Caki2 (cell line): ENCODE measurements at regions not wholly inside any gene's neighbourhood (a gene's known extent, or its start where the extent isn't known, plus 50 kb on each side); places are given as distances from the start of the nearest gene placed in this dataset.

ENCODE experiments used
- DNase-seq: peaks from one replicate; pipeline ENCODE4 v3.0.0-alpha.2; 2015; ENCODE audit warnings: low read depth
- in situ Hi-C: cut with HindIII; loops from 2 replicates; pipeline ENCODE4 v1.10.0; 2016; ENCODE audit warnings: low sequenced_read_pairs, low pct_unique_long_range_greater_than_20kb, mixed read lengths

DNA sequence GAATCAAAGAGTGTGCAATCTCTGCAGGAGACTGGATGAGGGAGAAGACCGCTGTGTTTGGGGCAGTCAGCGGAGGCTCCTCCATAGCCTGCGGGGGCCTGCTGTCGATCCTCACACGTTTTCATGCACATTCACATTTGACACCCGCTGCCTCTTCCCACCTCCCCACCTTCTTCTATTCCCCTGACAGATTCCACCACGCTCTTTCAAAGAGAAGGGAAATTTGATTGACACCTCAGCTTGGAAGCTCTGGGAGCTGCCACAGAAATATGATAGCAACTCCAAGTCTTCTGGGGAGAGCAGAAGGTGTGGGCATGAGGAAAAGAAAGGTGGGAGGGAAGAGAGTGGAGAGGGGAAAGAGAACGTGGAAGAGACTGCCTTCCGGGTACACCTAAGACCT lies 87.5 kb downstream of the BOD1L2 start:
- no peak for DNase-seq
- in situ Hi-C loops = no loop called here

DNA sequence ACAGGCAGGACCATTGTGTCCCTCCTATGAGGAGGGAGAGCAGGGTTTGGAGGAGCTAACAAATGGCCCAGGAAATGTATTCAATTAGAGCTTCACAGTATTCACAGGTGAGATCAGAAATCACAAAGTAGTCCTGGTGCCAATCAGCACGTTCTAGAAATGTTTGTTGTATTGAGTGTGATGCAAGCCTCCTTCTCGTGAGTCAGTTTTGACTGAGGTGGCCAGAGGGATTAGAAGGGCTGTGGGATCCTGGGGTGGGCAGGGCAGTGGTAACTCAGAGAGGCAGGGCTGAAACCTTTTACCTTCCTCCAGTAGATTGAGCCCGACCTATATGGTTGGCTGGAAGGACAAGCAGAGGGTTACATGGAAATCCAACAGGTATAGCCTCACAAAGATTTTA lies 95.0 kb downstream of the BOD1L2 start:
- in situ Hi-C loops = no loop called here
- DNase-seq = no peak

DNA sequence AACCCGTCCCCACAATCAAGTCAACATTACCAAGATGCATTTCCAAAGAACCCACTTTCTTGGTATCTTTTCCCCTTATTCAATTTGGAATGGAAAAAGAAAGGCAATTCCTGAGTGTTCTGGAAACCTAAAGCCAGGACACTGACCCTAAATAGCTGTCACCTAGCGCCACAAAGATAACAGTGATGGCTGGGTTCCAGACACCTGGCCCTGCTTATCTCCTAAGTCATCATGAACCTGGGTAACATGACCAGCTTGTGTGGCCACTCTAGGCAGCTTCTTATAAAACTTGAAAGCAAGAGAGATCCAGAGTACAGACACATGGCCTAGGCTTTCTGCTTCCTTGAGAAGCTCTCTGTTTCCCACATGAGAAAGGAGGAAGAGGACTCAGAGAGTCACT lies 95.4 kb downstream of the BOD1L2 start:
- in situ Hi-C loops = no loop called here
- DNase-seq = no peak

DNA sequence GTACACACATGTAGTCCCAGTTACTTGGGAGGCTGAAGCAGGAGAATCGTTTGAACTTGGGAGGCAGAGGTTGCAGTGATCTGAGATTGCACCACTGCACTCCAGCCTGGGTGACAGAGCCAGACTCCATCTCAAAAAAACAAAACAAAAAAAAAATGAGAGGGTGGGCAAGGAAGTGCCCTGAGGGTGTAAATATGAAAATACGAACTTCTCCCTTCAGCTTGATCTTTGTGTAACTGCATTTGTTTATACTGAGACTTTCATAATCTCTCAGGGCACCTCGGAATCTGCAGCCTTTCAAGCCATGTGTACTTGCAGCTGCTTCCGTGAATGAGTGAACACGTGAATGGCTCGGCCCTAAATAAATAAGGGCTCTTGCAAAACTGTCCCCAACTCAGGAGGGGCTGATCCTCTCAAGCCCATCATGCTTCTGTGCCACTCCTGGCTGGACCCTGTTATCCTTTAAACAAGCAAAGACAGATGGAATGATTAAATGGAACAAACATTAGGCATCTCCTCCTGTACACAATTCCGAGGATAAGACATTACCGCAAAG lies 96.8 kb downstream of the BOD1L2 start:
- in situ Hi-C loops = no loop called here
- no peak for DNase-seq

DNA sequence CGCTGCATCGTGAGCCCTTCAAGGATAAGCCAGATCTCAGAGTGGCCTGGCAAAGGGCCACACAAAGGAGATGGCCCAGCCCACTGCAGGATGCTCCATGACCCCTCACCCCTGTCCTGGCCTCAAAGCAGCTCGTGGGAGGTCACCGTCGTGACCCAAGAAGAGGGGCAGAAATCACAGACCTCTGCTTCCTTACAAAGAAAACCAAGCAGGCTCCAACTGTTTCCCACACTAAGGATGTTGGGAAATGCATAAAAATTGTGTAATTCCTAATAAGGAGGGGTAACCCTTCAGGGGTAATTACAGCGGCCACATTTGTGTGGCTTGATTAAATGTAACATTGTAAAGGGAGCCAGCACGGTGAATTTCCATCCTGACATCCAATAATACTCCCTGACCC lies 102.3 kb downstream of the BOD1L2 start:
- DNase-seq = no peak
- in situ Hi-C loops = no loop called here

DNA sequence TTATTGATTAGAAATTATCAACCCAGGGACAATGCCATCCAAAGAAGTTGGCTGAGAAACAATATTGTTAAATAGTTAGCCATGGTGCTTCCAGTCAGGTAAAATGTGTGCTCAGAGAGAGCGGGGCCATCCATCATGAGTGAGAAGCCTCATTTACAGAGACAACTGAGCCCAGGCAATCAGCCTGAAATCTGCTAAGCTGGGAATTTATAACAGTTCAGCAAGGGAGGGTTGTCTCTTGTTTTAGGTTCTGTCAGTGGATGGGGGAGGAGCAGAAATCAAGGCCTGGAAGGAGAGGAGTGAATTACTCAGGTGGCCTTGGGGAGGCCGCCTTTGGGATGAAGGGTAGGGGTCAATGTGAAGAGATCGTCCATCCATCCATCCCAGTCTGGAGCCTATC lies 102.5 kb upstream of the ST8SIA3 start:
- in situ Hi-C loops = no loop called here
- no peak for DNase-seq

DNA sequence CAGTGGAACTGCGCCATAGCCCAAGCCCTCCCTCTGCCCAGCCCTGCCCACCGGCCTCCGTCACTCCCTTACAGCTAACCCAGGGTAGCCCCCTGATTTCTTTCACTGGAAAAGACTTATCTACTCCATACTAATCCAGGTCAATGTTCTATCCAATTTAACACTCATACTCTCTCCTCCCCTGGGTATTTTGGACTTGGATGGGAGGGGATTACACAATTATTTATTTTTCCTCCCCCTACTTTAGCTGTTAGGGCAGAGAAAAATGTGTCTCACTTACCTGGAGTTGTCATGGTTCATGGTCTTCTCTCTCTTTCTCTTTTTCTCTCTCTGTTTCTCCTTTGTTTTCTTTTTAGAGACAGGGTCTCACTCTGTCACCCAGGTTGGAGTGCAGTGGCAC lies 100.6 kb upstream of the ST8SIA3 start:
- no peak for DNase-seq
- in situ Hi-C loops = no loop called here

DNA sequence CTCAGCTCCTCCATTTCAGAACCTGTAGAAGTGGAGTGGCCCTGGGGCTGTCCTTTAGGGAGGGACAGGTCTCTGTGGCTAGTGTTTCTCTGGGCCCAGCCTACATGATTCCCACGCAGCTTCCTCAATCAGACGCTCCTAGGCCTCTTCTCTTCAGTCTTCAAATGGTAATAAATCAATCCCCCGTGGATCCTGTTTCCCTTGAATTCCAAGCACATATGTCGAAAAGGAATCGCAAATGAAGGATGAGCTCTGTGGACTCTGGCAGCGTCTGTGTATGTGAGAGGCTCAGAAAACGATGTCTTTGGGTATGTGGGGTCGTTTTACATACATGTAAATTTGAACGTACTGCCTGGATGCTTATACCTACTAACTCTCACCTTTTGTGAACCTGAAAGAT lies 98.5 kb upstream of the ST8SIA3 start:
- in situ Hi-C loops = no loop called here
- no peak for DNase-seq

DNA sequence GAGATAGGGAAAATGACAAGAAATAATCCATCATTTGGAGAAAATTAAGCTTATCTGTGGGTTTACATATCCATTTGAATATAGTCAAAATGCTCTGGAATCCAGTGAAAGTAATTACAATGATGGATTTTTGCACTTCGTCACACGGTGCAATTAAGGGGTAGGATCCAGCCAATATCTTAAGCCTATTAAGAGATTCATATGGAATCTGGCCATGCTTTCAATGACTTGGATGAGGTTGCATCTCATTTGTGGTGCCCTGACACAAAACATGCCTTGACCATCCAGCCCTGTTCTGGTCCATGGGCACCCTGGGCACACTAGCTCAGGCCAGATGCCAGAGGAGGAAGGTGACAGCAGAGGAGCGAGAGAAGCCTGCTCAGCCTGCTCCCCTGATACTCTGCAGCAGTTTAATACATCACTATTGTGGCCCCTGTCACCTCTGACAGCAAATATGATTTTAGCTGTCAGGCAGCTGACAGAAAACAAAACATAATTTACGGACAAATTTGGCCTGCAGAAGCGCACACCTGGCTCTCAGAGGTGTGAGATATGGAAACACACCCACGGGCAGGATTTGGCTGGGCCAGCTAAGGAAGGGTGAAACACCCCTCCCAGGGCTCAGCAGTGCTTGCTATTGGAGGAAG lies 94.1 kb upstream of the ST8SIA3 start:
- in situ Hi-C loops = no loop called here
- no peak for DNase-seq

DNA sequence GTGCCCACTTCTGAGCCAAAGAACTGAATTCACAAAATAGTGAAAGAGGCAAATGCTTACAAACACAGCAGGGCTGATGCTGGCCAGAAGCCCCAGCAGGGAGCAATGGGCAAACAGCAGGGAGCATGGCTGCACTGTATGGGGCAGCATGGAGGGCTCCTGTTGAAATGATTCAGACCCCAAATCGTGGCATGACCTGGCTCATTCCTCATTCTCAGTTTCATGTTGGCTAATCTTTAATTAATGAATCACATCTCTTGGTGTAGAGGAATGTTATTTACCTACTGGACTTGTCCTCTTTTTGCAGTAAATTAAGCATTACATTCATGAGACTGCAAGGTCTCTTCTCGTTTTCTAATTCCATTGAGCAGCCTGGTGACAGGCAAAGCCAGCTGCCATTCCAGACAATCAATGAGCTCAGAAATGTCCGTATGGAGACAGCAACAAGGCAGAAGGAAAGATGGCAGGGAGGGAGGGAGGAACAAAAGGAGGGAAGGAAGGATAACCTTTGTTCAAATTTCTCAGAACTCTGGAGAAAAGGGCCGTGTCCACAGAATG lies 84.9 kb upstream of the ST8SIA3 start:
- peak; percentile 73 for DNase-seq
- in situ Hi-C loops = no loop called here

DNA sequence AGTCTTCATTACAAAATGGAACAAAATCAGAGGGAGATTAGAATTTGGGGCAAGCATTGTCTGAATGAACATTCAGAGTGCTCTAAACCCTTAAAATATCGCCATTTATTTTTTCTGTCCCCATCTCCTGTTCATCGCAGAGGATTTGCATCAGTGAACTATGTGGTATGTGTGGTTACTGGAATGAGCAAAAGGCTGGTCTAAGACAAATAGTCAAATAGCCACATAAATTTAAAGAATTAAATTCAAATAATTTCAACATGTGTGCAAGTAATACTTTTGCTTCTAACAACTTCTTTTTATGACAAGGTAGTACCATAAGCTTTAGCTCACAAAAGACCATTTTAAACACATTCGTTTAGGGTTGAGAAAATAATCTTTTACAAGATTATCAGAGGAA lies 82.6 kb upstream of the ST8SIA3 start:
- no peak for DNase-seq
- in situ Hi-C loops = no loop called here

DNA sequence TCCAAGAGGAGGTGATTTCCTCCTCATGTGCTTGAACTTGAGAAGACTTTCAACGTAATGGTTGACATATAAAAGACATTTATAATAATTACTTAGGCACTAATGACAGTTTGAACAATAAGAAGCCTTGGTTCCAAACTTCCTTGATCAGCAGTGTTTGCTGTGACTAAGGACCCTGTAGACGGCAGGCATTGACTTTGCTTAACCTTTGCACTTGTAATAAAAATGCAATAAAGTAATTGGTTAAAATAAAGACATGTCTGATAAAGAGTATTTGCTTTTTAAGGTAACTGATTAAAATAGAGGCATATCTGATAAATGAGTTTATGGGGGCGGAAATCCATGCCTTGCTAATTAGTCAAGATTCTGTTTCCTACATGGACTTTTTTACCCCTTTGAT lies 82.2 kb upstream of the ST8SIA3 start:
- in situ Hi-C loops = no loop called here
- peak; percentile 70 for DNase-seq

DNA sequence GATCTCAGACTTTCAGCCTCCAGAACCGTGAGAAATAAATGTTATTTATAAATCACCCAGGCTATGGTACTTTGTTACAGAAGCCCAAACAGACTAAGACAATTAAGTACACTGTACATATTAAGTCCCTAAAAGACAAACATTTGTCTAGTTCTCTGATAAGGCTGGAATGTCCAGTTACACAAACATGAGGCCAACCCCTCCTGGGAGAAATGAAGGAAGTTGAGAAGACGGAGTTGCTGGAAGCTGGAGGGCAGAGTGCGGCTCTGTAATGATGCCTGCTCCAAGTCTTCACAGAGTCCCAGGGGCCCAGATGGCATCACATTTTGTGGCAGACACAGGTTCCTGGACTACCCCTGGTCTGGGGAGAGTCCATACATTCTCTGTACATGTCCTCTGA lies 79.2 kb upstream of the ST8SIA3 start:
- in situ Hi-C loops = no loop called here
- no peak for DNase-seq

DNA sequence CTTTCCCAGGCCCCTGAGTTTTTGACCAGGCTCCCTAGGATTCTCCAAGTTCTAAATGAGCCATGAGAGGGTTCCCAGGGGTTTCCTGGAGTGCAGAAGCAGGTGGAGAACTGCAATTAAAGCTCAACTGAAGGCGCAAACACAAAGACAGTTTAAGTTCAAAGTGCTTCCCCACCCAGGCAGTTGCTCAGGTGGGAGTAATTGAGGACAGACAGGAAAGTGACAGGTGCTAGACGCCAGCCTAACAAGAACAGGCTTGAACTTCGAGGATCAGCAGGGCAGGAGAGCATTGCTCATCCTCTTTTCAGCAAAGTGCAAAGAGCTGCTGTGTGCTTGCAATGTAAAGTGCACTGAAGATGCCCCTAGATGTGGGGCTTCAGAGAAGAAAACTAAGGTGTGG lies 77.2 kb upstream of the ST8SIA3 start:
- in situ Hi-C loops = no loop called here
- no peak for DNase-seq

DNA sequence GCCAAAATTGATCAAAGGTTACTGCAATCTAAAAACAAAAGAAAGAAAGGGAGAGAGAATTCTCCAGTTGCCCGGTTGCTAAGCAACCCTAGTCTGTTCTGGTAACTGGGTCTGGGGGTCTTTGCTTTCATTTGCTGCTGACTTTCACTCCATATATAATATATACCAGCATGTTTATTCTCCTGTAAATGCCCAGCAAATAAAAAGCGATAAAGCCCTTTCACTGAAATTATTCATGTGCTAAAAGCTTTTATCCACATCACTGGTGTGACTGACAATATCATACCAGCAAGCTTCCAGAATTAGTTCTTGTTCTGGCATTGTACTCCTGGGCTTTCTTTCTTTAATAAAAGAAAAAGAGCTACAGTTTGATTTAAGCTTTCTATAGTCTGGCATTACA lies 75.5 kb upstream of the ST8SIA3 start:
- in situ Hi-C loops = no loop called here
- DNase-seq = no peak

DNA sequence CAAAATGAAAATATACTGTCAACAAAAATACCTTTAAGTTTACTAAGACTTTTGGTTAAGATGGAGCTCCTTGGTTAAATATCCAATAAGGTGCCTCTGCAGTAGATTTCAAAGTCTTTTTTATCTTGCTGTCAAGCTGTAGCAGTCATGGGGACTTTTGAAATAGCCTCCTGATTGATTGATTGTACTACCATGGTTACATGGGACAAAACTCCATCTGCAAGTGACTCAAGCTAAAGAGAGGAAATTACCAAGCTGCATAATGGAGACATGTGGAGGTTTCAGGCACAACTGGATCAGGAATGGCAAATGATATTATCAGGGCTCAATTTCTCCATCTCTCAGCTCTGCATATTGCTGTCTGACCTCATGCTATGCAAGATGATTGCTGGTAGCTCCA lies 73.4 kb upstream of the ST8SIA3 start:
- no peak for DNase-seq
- in situ Hi-C loops = no loop called here

DNA sequence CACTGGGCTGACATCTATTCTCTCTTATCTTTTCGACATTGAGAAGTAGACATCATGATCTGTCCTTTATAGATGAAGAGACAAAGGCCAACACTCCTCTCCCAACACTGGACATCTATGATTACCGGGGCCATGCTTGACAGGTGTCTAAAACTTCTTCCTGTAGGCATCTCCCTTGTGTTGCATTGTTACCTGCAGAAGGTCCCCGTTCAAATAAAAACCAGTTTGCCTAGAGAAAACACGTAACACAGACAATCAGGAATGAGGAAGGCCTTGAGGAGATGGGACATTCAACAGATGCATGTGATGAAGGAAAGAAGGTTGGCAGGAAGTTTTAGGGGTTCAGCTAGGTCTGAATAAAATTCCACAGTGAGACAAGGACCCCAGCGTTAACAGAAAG lies 70.8 kb upstream of the ST8SIA3 start:
- DNase-seq = no peak
- in situ Hi-C loops = no loop called here

DNA sequence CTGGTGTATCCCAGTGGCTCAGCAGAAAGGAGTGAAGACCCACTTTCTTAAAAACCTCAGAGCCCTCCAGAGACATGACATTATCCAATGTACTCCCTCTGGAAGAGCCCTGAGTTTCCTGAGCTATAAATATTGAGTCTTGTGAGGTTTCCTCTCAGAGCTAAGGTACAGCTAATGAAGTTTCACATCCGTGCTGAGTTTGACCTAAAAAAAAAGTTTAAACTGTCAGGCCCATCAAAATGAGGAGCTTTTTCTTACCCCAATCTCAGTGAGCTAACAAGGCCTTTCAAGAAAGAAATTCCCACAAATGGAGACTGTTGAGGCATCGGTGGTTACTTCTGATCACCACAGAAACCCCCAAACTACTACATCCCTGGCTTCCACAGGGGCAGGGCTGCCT lies 65.4 kb upstream of the ST8SIA3 start:
- in situ Hi-C loops = no loop called here
- DNase-seq = no peak

DNA sequence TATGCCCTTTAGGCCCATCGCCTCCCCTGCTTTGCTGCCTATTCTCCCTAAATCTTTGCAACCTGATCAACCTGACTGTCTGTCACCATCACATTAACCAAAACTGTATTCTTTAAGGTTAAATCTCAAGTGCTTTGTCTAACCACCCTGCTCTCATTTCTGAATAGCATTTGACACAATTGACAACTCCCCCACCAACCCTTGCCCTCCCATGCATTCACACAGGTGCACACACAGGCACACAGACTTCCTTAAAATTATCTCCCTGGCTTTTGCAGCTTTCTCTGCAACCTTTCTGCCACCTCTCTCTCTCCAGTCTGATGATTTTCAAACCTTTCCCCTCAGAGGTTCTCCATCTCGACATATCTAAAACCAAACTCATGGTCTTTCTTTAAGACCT lies 64.6 kb upstream of the ST8SIA3 start:
- in situ Hi-C loops = no loop called here

DNA sequence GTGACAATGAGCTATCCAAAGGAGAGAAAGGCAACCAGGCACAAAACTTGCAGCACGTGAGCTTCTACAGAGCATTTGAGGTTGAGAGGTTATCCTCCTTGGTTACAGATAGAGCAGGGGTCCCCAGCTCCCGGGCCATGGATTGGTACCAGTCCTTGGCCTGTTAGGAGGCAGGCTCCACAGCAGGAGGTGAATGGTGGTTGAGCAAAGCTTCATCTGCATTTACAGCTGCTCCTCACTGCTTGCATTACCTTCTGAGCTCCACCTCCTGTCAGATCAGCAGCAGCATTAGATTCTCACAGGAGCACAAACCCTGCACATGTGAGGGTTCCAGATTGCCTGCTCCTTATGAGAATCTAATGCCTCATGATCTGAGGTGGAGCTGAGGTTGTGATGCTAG lies 57.8 kb upstream of the ST8SIA3 start:
- in situ Hi-C loops = no loop called here

More for the DNA sequence above, 64.6 kb upstream of the ST8SIA3 start:
- no peak for DNase-seq

More for the DNA sequence above, 57.8 kb upstream of the ST8SIA3 start:
- DNase-seq = no peak
